ENCODE measurements at regions not wholly inside any gene's neighbourhood (a gene's known extent, or its start where the extent isn't known, plus 50 kb on each side); places are given as distances from the start of the nearest gene placed in this dataset.

GRCh38 chr19:30862876-30863275, 486.4 kb downstream of the TSHZ3 start:
- ChIA-PET CTCF (no interaction called here), POLR2A (no interaction called here)
- TF ChIP-seq CTCF (IDR thresholded peaks at IDR 0.05; ENCODE audit: insufficient read depth, low read depth, low read length), result no peak
- no peaks in the 10 kb centered on the region for H3K27me3 ChIP-seq (ENCODE audit: control insufficient read depth, insufficient read depth, low read length)
- H3K4me3 ChIP-seq (ENCODE audit: low read depth, low read length), result no peak overlapping the region
- no peak for DNase-seq (ENCODE audit: low read depth)
- H3K36me3 ChIP-seq (ENCODE audit: control insufficient read depth, insufficient read depth, low read length), result no peaks in the 10 kb centered on the region

- DNase-seq (ENCODE audit: low read depth), result no peak
- no peaks in the 10 kb centered on the region for H3K27me3 ChIP-seq (ENCODE audit: control insufficient read depth, insufficient read depth, low read length)
- no peak for TF ChIP-seq CTCF (IDR thresholded peaks at IDR 0.05; ENCODE audit: insufficient read depth, low read depth, low read length)
- no peak overlapping the region for H3K4me3 ChIP-seq (ENCODE audit: low read depth, low read length)
- ChIA-PET CTCF (no interaction called here), POLR2A (no interaction called here)
- H3K36me3 ChIP-seq (ENCODE audit: control insufficient read depth, insufficient read depth, low read length), result no peaks in the 10 kb centered on the region
Observed at GRCh38 chr19:30861919-30862318, 487.3 kb downstream of the TSHZ3 start.

GRCh38 chr19:30857966-30858490, 485.8 kb downstream of the ZNF536 start:
- H3K36me3 ChIP-seq (ENCODE audit: control insufficient read depth, insufficient read depth, low read length), result no peaks in the 10 kb centered on the region
- no peak for TF ChIP-seq CTCF (IDR thresholded peaks at IDR 0.05; ENCODE audit: insufficient read depth, low read depth, low read length)
- POLR2A ChIA-PET, result no interaction called here
- H3K4me3 ChIP-seq (ENCODE audit: low read depth, low read length), result no peak overlapping the region
- H3K27me3 ChIP-seq (ENCODE audit: control insufficient read depth, insufficient read depth, low read length), result no peaks in the 10 kb centered on the region
- CTCF ChIA-PET, result no interaction called here
- DNase-seq (ENCODE audit: low read depth), result no peak

GRCh38 chr19:30857388-30857787, 485.2 kb downstream of the ZNF536 start:
- CTCF ChIA-PET, result no interaction called here
- no peak for DNase-seq (ENCODE audit: low read depth)
- Histone ChIP-seq H3K27me3 (ENCODE audit: control insufficient read depth, insufficient read depth, low read length) (no peaks in the 10 kb centered on the region), H3K36me3 (ENCODE audit: control insufficient read depth, insufficient read depth, low read length) (no peaks in the 10 kb centered on the region), H3K4me3 (ENCODE audit: low read depth, low read length) (no peak overlapping the region)
- no peak for TF ChIP-seq CTCF (IDR thresholded peaks at IDR 0.05; ENCODE audit: insufficient read depth, low read depth, low read length)
- POLR2A ChIA-PET, result interaction anchor here (0.6 kb wide), 1 partner anchor 635 kb away, joined by 5 read pairs; no protein-coding TSS in a partner anchor

GRCh38 chr19:30856786-30857185, 484.6 kb downstream of the ZNF536 start:
- ChIA-PET CTCF (no interaction called here), POLR2A (interaction anchor here (0.6 kb wide), 1 partner anchor 636 kb away, joined by 5 read pairs; no protein-coding TSS in a partner anchor)
- no peak for TF ChIP-seq CTCF (IDR thresholded peaks at IDR 0.05; ENCODE audit: insufficient read depth, low read depth, low read length)

More at GRCh38 chr19:30856786-30857185, 484.6 kb downstream of the ZNF536 start:
- Histone ChIP-seq H3K4me3 (ENCODE audit: low read depth, low read length) (no peak overlapping the region), H3K36me3 (ENCODE audit: control insufficient read depth, insufficient read depth, low read length) (no peaks in the 10 kb centered on the region), H3K27me3 (ENCODE audit: control insufficient read depth, insufficient read depth, low read length) (no peaks in the 10 kb centered on the region)
- no peak for DNase-seq (ENCODE audit: low read depth)
